ENCODE measurements at regions not wholly inside any gene's neighbourhood (a gene's known extent, or its start where the extent isn't known, plus 50 kb on each side); places are given as distances from the start of the nearest gene placed in this dataset.

GRCh38 chr3:83928391-83928790 is 1030.4 kb upstream of the CADM2 start:
- H3K36me3 ChIP-seq: no peaks in the 10 kb centered on the region
- H3K4me1 ChIP-seq: no peaks in the 10 kb centered on the region
- peaks cover 0 to 38% of the 10 kb centered on the region in 2 donors for H3K9me3 ChIP-seq
- no peak for TF ChIP-seq CTCF (IDR thresholded peaks at IDR 0.05)
- H3K27ac ChIP-seq: no peak overlapping the region
- no peak overlapping the region for H3K4me3 ChIP-seq
- no peaks in the 10 kb centered on the region for H3K27me3 ChIP-seq
- no peak for DNase-seq (ENCODE audit: low spot score)

DNA sequence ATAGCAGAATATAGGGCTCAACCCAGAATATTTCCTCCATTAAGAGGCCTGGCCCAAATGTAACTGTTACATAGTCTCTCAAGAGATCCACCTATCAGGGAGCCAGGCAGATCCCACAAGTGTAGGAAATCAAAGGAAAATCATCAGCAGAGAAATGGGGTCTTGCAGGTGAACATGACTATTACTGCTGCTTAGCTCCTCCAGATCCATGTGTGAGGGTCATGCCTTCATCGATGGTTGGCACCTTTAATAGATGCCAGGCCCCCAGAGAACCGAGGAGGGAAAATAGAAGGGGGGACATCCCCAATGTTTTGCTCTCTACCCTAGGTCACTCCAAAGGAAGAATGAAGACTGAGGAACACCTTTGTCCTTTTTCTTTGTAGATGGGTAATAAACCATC is 1029.9 kb upstream of the CADM2 start:
- Histone ChIP-seq H3K36me3 (no peaks in the 10 kb centered on the region), H3K4me3 (no peak overlapping the region), H3K9me3 (peaks cover 0 to 38% of the 10 kb centered on the region in 2 donors), H3K27ac (no peak overlapping the region), H3K4me1 (no peaks in the 10 kb centered on the region), H3K27me3 (no peaks in the 10 kb centered on the region)
- TF ChIP-seq CTCF (IDR thresholded peaks at IDR 0.05): no peak
- no peak for DNase-seq (ENCODE audit: low spot score)

DNA sequence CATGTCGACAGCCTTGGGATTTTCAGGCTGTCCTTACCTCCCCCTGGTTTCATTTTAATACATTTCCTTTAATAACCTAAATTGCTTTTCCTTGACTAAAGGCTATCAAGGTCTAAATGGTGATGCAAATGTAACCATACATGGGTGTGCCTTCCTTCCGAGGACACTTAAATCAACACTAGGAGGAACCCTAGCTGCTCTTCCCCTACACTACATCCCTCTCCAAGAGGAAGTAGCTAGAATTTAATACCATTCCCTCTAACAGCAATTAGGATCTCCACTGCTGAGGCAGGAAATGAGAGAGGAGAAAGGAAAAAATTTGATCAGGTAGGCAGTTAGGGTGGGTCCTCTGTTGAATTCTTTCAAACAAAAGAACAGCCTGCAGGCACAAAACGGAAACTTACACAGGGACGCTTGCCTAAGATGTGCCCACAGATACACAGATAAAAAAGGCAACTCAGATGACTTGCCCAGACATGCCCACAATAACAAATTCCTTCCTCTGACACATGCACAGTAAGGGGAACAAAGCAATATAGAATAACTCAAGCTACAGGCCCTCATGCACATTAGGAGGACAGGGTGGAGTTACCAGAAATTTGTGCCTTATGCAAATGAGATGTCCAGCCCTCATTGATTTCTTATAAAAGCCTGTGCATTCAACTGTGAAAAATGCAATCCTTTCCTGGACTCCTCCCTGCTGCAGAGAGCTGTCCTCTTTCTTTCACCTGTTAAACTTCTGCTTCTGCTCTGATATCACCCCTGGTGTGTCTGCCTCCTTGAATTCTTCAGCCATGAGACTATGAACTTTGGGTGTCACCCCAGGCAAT is 1024.4 kb upstream of the CADM2 start:
- Histone ChIP-seq H3K4me1 (no peaks in the 10 kb centered on the region), H3K27me3 (no peaks in the 10 kb centered on the region), H3K4me3 (no peak overlapping the region), H3K9me3 (peaks cover 0 to 18% of the 10 kb centered on the region in 2 donors), H3K36me3 (no peaks in the 10 kb centered on the region), H3K27ac (no peak overlapping the region)
- TF ChIP-seq CTCF (IDR thresholded peaks at IDR 0.05): no peak
- no peak for DNase-seq (ENCODE audit: low spot score)

- no peak for TF ChIP-seq CTCF (IDR thresholded peaks at IDR 0.05)
- Histone ChIP-seq H3K27ac (no peak overlapping the region), H3K9me3 (no peaks in the 10 kb centered on the region), H3K4me3 (no peak overlapping the region), H3K36me3 (no peaks in the 10 kb centered on the region), H3K4me1 (no peaks in the 10 kb centered on the region), H3K27me3 (no peaks in the 10 kb centered on the region)
- no peak for DNase-seq (ENCODE audit: low spot score)
Measured at GRCh38 chr3:83938491-83938890, 1020.3 kb upstream of the CADM2 start.

- H3K4me3 ChIP-seq: no peak overlapping the region
- H3K27ac ChIP-seq: no peak overlapping the region
- no peaks in the 10 kb centered on the region for H3K36me3 ChIP-seq
- H3K9me3 ChIP-seq: no peaks in the 10 kb centered on the region
- DNase-seq (ENCODE audit: low spot score): no peak
- no peak for TF ChIP-seq CTCF (IDR thresholded peaks at IDR 0.05)
- no peaks in the 10 kb centered on the region for H3K4me1 ChIP-seq
- no peaks in the 10 kb centered on the region for H3K27me3 ChIP-seq
Measured at GRCh38 chr3:83941990-83942745, 1016.6 kb upstream of the CADM2 start.
